GM21737 (cell line): ENCODE measurements at regions not wholly inside any gene's neighbourhood (a gene's known extent, or its start where the extent isn't known, plus 50 kb on each side); places are given as distances from the start of the nearest gene placed in this dataset.
"Not testable (repeated sequence)": the region's sequence is repeated elsewhere in the genome, so short reads cannot be mapped to it uniquely, and the experiment has no call there.

Experiments used
- ATAC-seq: cut with Tn5 transposase; IDR thresholded peaks from one replicate; pipeline ENCODE4 v1.9.1; 2021; ENCODE audit warnings: mild to moderate bottlenecking, moderate library complexity; ENCODE audit not compliant: unreplicated experiment

DNA sequence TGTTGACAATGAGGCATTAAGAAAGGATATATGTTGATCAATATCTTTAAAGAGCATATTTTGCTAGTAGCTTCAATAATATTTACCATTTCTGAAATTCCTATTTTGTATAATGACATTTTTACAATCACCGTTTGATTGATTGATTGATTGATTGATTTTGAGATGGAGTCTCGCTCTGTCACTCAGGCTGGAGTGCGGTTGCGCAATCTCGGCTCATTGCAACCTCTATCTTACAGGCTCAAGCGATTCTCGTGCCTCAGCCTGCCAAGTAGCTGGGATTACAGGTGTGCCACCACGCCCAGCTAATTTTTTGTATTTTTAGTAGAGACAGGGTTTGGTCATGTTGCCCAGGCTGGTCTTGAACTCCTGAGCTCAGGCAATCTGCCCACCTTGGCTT lies 150.9 kb upstream of the TEX13D start:
- ATAC-seq: not testable (repeated sequence)

DNA sequence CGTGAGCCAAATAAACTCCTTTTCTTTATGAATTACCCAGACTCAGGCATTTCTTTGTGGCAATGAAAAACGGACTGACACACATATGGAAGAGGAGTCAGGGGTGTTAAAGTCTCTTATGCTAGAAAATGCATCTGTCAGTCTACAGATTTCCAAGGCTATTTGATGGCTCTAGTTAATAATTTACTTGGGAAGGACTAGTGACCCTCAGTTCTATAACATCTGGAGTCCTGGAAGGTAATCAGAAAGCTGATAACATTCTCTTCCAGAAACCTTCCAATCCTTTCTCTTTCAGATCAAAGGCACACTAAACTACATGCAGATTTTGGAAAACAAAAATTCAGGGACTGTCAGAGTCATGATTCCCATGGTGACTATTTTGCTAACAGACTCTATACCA lies 142.0 kb upstream of the TEX13D start:
- no peak for ATAC-seq

DNA sequence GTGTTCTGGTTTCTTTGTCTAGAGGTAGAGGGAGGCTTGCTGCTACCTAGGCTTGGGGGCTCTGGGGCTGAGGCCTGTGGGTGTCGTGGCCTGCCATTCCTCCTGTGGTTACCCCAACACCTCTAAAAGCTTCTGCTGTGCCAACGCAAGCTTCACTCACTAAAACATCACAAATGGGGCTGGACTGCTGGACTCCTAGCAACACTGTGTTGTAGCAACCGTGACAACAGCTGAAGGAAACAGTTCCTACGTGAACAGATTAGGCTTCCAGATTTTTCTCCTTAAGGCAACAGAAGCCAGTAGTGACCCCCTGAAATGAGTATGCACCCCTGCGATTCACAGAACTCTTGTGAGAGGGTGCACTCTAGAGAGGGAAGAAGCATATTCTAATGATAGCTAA lies 138.3 kb upstream of the TEX13D start:
- no peak for ATAC-seq

DNA sequence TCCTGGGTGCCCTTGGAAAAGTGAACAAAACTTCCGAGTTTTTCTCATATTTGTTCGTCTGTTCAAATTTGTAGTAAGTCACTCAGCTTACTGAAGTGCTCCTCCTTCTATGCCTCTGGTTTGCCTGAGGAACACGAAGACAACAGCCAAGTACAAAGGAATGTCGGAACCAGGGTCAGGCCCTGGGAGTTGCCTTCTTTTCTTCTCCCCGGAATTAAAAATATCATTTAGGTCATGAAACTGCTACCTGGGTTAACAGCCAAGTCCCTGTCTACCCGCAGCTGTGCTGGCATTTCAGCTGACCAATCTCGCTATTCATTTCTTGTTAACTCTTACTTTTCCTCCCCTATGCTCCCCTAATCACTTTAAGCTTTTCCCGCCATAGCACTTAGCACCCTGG lies 137.6 kb upstream of the TEX13D start:
- ATAC-seq: no peak

DNA sequence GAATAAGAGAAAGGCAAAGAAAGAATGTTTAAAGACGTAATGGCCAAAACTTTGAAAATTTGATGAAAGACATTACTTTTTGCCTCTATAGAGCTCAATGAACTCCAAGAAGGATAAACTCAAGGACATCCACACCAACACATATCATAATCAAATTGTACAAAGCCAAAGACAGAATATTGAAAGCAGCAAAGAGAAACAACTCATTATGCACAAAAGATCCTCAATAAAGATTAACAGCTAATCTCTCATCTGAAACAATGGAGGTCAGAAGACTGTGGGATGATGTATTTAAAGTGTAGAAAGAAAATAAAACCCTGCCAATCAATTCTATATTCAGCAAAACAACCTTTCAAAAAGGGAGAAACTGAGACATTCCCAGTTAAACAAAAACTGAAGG lies 129.1 kb upstream of the TEX13D start:
- no peak for ATAC-seq

DNA sequence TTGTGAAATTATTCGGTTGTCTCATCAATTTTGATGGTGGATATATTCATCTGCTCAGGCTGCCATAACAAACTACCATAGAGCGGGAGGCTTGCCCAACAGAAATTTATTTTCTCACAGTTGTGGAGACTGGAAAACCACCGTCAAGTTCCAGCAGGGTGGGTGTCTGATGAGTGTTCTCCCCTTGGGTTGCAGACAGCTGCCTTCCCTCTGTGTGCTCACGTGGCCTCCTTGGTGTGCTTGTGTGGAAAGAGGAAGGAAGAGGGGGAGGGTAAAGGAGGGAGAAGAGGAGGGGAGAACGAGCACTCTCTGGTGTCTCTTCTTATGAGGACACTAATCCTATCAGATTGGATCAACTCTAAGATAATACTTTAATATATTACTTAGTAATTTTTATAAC lies 123.8 kb upstream of the TEX13D start:
- ATAC-seq: no peak

DNA sequence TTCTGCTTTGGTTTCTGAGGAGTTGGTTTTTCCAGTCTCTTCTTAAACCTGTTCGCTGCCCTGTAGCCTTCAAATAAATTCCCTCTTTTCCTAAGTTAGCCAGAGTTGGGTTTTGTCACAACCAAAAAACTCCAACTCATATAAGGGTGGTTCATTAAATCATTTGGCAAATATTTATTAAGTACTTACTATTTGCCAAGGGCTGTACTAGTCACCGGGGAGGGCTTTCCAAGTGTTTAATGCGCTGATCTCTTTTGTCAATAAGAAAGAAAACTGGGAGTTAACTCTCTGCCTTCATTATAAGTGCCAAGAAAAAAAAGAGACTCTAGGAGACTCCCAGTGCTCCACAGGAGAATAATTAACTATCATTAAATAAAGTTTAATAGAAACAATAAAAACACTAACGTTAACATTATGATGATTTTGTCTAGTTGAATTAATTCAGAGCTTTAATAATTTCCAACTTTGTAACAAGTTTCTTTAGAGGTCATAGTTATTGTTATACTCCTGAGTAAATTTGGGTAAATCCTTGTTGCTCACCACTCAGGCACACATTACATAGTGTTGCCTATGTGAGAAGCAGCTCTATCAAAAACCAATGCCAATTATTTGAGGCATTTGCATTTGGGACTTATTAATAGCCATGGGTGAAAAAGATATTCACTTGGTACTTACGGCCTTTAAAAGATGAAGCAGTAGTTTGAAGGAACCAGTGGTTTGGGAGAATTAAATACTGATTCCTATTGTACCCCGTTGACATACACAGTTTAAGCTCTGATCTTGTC lies 122.5 kb upstream of the TEX13D start:
- ATAC-seq: no peak

DNA sequence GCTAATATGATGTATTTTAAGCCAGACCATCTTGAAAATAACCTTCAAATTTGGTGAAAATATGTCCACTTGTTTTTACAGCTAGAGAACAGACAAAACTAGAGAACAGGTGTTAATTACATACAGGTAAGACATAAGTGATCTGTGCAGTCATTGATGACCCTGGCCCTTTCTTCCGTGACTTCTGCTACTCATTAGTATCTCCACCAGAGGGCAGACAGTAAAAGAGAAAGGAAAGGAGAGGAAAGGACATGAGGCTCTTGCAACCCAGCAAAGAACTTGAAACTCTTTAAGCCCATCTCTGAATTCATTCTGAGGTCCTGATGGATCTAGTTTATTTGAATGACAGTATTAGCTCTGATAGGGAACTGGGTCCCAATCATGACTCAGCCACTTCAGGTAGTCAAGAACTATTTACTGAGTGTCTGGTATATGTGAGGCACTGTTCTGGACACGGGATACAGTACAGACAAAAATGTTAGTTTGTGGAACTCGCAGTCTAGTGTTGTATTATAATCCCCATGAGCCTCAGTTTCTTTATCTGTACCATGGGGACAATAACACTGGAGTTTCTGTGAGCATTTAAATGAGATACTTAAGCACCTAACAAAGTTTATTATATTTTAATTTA lies 121.0 kb upstream of the TEX13D start:
- peak; percentile 81 for ATAC-seq

DNA sequence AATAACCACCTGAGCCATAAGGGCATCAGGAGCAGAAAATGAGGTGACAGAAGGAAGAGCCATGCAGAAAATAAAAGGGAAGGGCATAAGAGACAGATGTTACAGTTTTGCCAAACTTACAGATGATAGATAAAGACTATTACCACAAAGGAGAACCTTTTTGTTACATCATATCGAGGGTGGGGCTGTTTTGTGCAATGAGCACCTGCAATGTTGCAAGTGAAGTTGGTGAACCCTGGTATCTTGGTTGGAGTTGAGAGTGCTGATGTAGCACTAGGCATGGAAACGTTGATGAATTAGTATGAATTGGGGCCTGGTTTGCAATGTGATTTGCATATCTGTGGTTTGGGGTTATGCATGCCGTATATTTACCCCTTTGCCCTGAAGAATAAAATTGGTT lies 119.8 kb upstream of the TEX13D start:
- ATAC-seq: no peak

DNA sequence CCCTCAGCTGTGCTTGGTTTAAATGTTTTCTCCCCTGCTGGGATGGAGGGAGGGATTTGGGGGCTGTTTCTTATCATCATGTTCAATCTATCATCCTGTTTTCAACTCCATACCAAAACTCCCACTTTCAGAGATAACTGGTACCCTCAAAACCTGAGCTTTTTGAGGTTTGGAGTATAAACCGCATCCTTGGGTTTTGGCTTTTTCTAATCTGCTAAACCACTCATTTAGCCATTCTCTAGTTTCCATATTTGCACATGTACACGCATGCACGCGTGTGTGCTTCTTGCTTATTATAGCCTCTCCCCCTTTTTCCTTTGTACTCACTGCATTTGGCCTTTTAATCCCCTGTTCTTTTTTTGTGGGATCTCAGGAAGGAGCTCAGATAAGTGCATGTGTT lies 116.7 kb upstream of the TEX13D start:
- no peak for ATAC-seq

DNA sequence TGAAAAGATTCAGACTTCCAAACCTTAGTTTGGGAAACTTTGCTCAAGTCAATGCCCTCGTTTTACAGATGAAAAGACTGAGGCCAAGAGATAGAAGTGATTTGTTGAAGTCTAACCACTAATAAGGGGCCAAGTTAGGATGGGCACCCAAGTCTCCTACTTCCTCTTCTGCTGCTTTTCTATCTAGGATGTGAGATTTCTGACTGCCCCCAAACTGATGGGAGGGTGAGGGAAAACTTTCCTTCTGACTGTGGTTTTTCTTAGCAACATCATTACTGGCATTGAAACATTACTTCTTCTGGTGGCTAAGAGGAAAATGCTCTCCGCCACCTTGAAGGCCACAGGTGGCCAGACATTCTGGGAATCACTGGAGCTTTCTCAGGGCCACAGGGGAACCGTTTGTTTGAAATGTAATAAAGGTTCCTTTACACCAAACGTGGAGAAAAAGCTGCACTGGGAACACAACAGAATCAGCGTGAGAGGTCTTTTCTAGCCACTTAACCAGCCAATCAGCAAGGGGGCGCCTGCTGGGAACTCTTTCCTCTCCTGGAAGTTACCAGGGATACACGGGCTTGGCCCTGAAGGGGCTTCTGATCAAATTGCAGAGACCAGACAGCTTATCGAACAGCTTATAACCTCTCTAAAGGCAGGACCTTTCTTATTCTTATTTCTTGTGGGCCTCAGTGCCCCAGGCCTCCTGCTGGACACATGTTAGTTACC lies 115.9 kb upstream of the TEX13D start:
- ATAC-seq: no peak

DNA sequence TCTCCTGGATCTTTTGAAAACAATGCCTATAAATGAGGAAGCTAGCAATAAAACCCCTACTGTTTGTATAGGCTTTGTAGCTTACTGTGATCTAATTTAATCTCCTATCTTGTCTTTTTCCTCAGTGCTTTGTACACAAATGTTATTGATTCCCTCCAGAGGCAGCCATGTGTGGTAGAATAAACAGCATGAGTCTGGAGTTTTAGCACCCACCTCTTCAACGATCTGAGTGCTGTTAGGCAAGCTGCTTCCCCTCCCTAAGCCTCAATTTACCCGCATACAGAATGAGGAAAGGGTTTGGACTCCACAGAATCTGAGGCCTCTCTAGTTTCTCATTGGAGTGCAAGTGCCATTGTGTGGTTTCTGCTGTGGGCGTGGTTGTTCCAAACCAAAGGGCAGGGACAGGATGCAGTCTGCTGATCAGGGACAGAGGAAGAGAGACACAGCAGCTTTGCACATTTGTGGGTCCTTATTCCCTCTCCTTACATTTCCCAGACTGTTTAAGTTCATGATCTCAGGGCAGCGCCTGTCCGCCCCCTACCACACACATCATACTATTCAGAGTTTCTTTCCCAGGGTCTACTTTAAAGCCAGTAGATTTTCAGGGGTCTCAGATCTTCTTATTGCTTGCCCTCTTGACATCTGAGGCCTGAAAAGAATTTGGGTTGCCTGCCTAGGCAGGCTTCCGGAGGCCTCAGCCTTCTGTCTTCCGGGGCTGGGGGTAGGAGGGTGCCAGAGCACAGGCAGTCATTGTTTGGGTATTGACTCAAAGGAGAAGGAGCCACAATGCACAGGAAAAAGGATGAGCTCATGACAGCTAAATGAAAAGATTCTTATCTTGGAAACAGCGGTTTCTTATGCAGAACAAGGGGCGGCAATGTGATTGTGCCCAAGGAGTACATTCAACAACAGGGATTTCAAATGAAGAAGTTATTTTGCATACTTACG lies 114.9 kb upstream of the TEX13D start:
- ATAC-seq: peak; percentile 87

DNA sequence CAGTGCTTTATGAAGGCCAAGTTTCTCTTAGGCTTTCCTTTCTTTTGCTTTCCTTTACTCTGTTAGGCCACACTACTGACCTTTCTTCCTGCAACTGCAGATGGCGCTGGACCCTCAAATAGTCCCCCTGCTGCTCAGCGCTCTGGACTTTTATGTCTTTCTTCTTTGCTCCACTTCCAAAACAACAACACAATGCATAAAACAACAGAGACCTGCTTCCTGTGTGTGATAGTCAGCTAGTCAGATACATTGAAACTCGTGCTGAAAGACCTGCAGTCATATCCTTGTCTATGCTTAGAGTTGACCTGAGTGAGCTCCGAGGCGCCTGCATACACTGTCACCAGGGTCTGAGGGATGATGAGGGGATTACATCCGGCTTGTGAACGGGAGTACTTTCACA lies 108.9 kb upstream of the TEX13D start:
- no peak for ATAC-seq

DNA sequence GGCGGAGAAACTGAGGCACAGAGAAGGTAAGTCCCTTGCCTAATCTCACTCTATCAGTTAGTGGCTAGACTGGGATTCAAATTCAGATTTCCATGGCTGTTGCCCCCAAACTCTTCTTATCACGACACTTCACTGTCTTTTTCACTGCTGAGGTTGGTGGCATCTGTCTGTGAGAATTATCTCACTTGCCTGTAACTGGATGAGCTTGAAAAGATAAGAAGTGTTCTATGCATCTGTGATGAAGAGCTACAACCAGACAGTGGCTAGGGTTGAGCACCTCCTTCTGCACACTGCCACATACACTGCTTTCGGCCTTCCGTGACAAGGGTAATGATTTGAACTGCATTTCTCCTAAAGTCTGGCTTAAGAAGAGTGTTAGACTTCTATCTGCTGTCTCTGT lies 107.9 kb upstream of the TEX13D start:
- no peak for ATAC-seq

DNA sequence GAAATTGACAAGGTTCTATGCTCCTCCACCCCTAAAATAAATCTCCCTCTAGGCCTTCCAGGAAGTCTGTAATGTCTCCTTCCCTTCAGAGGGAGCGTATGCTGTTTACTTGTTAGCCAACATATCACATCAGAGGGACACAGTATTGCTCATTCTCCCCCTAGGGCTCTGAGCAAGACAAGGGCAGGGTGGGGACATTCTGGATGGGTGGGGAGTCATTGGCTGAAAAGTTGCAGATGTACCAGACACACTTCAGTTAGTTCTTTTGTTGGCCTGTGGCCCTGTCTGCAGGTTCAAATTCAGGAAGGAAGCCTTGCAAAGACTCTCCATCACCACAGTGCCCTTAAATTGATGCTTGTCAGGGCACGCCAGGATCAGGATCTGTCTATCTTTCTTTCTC lies 106.3 kb upstream of the TEX13D start:
- no peak for ATAC-seq

DNA sequence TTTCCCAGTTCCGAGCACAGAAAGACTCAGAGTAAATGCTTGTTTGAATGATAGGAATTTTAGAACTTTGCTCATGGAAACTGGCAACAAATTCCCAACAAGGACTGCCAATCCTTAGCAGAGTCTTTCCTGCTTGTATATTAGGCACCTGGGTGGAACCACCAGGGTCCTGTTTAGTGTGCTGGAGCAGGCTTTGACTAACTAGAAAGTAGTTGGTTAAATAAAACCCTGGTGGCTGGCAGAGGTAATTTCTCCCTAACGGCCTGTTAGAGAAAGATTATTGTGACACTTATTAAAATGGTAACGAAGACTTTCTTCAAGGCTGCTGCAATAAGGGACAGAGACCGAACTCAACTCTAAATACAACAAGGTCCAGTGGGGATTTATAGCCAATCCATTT lies 103.6 kb upstream of the TEX13D start:
- no peak for ATAC-seq

DNA sequence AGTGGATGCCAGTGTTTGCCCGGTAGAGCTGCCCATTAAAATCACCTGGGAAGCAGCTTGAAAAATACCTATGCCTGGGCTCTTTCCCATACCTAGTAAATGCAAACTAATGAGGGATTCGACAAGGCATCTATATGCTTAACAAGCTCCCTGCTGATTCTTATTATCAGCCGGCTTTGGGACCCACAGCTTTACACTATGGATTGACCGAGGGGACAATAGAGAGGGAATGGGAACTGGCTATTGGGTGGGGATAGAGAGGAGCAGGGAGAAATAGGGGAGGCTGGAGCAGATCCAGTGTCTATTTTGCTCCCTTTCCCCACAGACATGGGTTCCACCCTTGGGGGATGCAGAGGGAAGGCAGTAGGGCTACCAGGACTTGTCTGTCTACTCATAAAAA lies 103.1 kb upstream of the TEX13D start:
- no peak for ATAC-seq

DNA sequence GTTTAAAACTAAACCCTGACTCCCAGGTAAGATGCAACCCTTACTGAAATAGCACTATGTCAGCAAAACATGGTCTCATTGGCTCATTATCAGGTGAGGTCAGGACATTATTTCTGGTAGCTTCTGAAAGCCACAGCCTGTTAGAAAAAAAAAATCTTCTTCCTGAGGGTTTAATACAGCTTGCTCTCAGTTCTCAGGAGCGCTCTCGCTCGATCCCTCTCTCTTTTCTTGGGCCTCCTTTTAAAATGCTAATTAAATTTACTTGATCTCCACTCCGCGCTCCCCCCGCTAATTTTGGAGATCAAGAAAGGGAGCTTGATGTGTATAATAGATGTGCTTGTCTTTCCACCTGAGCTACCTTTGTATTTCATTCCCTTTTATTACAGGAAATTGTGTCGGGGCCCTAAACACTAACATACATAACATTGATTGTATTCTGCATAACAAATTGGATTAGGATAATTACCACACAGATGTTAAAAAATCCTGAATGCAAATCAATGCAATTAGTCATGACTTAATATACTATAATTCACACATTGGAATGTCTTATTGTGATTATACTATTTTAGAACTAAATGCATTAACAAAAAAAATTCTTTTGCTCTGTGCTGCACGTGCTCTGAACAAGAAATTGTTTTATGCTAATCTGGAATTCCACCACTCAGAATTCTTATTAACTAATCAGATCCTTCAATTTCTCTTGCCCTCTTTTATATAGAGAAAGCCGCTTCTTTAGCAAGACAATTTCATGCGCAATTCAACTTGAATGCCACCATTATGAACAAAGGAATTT lies 101.6 kb upstream of the TEX13D start:
- no peak for ATAC-seq

DNA sequence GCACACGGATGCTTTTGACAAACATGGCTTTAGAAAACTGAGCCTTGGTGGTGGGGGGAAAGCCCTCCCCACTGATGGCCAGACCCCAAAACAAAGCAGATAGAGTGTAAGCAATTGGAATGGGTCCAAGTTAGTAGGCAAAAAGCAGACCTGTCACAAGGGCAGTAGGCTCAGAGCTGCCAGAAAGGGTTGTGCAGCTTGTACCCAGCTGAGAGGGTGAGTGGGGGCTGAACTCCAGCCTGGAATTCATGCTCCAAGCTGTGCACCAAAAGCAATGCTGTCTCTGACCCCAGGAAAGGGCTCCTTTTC lies 101.1 kb upstream of the TEX13D start:
- no peak for ATAC-seq

DNA sequence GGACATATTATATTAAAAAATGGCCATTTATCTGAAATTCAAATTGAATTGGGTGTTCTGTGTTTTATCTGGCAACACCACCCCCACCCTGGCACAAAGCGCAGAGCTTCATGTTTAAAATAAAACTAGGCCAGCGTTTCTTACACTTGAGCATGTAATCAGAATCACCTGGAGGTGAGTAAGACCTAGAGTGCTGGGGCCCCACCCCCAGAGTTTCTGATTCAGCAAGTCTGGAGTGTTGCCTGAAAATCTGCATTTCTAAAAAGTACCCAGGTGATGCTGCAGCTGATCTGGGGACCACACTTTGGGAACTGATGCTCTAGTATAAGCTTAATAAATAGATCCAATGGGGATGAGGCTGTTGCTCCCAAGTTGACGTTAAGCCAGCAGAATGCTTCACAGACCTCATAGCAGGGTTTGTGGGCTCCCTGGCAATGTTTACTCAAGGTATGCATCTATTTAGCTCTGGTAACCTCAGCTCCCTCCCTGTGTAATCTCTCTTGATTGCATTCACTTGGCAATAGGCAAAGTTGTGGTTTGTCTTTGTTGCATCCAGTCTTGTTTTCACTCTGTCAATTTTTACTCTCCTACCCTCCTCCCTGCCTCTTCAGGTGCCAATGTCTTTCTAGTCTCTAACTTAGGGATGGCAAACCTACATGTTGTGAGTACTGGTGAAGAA lies 99.8 kb upstream of the TEX13D start:
- ATAC-seq: peak; percentile 77
